RPMI8226 (cell line): ENCODE measurements at regions not wholly inside any gene's neighbourhood (a gene's known extent, or its start where the extent isn't known, plus 50 kb on each side); places are given as distances from the start of the nearest gene placed in this dataset.
A peak's percentile ranks its signal among the peaks of the same experiment; 100 is the strongest.

Experiments used
- DNase-seq: peaks from one replicate; pipeline ENCODE4 v3.0.0-alpha.2; 2015

DNA sequence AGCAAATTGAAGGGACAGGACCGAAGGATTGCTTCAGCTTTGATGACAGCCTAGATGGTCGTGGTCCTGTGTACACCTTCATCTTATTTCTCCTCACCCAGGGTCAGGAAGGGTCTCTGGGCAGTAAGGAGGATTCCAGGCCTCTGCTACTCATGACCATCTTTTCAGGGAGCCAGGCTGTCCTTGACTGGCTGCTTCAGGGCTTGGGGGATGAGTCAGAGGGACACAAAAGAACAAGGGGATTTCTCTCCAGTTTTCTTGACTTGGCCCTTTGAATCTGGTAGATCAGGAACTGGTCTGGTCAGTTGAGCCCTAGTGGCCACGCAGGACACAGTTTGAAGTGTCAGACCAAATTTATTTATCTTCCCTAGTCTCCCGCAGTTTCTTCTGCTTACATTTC, 402.1 kb upstream of the CHD6 start:
- no peak for DNase-seq

DNA sequence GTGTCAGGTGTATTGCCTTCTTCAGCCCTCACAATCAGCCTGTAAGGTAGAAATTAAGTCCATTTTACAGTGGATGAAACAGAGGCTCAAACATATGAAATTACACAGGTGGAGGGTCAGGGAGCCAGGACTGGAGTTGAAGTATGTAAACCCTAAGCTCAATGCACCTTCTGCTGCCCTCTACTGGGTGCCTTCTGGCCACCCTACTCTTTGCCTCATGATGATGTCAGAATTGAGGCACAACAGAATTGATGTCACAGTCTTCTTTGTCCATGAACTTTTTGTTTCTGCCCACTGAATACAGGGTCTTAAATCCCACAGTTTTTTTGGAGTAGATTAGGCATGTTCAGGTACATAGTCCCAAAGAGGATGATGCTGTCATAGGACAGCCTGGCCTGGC, 400.8 kb upstream of the CHD6 start:
- DNase-seq: peak; percentile 13

DNA sequence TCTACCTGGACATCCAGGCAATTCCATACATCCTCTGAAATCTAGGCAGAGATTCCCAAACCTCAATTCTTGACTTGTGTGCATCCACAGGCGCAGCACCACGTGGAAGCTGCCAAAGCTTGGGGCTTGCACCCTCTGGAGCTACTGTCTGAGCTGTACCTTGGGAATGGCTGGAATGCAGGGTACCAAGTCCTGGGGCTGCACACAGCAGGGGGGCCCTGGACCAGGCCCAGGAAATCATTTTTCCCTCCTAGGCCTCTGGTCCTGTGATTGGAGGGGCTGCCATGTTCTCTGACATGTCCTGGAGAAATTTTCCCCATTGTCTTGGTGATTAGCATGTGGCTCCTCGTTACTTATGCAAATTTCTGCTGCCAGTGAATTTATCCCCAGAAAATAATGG, 391.9 kb upstream of the CHD6 start:
- no peak for DNase-seq

DNA sequence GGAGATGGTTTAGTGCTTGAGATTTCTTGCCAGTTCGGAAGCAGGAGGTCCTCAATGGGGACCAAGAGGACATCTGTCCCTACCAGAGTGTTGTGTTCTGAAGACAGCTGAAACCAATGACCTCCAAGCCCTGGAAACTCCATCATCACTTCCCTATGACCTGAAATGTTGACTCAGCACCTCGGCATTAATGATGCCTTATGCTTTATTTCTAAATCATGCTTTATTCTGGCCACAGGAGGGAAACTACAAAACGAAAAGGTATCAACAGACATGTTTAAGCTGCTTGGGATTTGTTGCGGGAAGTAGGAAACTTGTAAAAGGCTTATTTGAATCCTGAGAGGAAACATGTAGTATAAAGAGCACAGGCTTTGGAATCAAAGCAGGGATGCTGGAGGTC, 389.1 kb upstream of the CHD6 start:
- no peak for DNase-seq

DNA sequence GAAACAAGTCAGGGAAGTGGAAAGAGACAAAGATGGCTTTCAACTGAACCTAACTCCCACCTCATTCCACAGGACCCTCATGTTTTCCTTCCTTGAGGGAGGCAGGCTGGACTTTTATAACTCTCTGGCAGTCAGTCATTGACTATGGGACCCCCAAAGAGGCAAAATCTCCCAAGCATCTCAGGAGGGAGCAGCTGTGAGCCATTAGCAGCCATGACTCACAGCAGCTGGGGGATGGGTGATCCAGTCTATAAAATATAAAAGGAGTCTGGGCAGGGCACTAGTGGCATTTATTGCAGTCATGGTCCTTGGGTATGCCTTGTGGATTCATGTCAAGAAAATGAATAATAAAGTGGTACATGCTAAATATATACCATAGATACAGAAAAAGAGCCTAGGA, 387.0 kb upstream of the CHD6 start:
- no peak for DNase-seq

DNA sequence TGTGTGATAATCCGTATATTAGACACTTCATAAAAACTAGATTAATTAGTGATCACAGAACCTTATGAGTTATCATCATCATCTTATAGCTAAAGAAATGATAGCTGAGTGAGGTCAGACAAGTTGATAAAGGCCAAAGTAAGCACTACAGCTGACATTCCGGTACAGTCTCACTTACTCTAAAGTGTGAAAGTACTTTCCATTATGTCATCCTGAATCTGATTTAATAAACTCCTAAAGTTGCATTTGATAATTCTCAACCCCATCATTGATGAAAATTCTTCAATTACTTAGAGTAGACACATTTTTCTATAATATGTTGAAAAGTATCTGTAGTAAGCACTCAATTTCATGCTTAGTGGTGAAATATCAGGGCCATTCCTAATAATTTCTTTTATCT, 385.2 kb upstream of the CHD6 start:
- no peak for DNase-seq

DNA sequence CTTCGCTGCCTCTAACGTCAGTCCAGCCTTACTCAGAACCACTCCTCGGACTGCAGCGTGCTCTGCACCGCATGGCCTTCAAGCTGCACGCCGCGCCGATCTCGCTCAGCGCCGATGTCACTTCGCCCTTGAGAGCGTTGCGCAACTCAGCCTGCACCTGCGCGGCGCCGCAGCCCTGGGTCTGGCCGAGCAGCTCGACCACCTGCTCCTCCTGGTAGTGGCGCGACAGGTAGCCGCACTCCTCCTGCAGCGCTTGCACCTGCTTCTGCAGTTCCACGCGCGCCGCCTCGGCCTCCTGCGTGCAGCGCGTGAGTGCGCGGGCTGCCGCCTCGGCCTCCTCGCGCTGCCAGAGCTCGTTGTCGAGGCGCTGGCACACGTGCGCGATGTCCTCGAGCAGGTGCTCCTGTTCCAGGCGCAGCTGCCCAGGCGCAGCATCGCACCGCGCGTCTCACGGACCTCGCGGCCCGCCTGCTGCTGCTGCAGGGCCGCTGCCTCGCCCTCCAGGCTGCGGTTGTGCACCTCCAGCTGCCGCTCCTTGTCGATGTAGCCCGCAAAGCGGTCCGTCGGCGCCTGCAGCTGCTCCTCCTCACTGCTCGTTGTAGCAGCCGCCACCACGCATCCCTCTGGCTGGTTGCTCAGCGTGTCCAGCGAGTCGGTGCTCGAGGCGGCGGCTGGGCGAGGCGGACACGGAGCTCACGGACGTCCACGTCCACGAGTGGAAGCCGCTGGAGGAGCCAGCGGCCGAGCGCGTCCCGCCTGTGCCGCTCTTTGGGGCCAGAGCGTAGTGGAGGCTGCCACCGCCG, 380.6 kb upstream of the CHD6 start:
- no peak for DNase-seq

DNA sequence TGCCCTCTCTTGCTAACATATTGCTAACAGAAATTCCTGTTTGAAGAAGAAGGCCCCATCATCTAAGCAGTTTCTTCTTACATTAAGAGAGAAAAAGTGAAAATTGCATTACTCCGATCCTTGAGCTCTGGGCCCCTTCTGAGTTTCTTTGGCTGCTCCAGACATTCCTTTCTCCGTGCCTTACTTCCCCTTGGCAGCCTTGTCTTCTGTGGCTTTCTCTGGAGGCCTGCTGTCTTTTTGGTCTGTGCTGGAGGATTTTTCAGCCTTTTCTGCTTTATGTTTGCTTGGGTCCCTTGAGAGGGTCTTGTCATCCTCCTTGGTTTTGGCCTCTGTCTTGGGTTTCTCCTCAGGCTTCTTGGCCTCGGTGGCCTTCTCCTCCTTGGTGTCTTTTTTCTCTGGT, 378.8 kb upstream of the CHD6 start:
- no peak for DNase-seq

DNA sequence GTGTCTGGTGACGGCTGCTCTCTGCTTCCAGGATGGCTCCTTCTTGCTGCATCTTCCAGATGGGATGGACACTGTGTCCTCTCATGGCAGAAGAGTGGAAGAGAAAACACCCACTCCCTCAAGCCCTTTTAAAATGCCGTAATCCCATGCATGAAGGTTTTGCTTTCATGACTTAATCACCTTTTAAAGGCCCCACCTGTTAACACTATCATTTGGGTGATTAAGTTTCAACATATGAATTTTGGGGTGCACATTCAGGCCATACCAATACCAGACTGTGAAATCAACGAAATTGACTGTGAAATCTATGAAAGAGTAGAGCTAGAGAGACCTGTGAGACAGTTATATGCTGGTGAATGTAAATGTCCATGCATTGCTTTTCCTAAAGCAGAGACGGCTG, 374.3 kb upstream of the CHD6 start:
- DNase-seq: no peak

DNA sequence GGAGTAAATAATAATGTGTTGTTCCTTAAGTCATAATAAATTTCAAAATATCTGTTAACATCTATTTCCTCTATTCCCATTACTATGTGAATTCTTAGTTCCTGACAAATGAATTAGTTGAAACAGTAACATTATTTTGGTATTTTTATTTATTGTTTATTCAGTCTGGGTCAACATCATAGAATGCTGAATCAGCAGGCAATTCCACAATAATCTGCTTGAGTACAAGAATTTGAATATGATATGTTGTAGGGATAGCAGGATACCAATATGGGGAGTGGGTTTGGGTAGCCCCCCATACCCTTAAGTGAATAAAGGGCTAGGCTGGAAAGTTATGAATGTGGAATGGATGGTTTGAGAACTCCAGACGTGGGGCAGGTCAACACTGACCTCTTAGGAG, 373.2 kb upstream of the CHD6 start:
- no peak for DNase-seq

DNA sequence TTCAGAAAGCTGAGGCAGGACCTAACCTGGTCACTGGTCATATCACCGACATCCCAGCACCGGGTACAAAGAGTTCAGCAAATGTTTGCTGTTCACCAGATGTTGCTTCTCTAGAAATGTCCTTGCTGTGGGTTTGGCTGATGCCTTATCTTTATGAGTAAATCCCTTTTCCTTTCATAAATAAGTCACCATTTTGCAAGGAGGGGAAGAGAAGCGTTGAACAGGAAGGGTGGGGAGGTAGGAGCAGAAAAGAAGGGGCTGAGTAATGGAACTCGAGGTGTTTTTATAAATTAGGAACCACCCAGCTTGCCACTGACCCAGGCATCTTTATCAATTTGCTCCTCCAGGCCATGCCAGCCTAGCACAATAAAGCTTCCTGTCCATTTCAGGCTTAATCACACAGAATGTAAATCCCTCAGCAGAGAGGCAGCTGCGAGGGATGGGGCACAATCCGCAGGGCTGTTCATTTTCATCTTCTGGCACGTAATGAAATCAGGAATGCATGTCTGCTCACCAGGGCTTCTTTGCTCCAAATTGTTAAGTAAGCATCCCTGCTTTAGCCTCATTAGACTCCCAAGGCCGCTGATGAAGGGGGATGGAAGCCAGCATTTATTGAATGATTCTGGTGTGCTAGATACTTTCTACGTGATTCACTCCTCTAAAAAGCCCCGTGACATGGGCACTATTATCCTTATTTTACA, 371.9 kb upstream of the CHD6 start:
- DNase-seq: no peak

DNA sequence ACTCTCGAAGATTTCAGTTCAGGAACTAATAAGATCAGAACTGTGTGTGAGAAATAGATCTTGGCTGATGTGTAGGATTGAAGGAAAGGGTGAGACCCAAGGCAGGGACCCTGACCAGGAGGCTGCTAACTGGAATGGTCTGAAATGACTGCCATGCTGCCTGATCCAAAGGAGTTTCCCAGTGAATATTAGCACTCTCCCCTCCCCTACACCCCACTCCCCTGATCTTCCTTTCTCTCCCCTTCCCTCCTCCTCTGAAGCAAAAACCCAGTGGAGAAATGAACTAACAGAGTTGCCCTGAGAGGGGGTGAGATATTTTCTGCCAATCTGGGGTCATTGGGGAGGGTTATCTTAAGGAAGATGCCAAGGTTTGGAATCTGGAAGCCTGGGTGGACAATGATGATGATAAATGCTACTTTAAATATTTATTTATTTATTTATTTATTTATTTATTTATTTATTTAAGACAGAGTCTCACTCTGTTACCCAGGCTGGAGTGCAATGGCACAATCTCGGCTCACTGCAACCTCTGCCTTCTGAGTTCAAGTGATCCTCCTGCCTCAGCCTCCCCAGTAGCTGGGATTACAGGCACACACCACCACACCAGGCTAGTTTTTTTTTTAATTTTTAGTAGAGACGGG, 371.0 kb upstream of the CHD6 start:
- DNase-seq: no peak

DNA sequence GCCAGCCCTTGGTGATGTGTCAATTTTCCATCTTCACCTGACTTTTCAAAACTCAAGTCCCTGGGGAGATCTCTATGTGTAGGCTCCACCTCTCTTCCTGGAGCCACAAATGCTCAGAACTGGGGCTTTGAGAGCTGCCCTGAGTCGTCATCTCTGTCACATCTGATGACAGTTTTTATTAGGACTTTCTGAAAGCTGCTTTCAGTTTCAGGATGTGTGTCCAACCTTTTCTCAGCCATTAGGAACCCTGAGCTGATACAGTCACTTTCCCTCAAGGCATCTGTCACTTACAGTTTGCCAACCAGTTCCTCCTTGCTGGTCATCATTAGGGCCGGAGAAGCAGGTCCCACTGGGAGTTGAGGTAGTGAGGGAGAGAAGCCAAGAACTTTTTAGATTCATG, 365.9 kb upstream of the CHD6 start:
- DNase-seq: no peak

DNA sequence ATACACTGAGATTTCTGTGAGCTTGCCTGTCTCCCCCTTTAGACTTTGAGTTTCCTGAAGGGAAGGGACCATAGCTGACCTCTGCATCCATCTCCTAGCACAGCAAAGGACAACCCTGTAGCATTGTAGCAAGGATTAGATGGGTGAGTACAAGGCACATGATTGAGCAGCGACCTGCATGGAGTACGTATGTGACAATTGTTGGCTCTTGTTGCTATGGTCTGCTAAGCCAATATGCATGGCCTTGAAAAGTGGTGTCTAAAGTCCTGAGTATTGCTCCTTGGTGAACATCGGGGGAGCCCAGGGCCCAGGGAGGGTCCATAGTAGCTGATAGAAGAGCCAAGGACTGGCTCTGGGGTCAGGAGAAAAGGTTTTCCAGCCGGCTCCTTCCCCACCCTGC, 365.0 kb upstream of the CHD6 start:
- DNase-seq: no peak

DNA sequence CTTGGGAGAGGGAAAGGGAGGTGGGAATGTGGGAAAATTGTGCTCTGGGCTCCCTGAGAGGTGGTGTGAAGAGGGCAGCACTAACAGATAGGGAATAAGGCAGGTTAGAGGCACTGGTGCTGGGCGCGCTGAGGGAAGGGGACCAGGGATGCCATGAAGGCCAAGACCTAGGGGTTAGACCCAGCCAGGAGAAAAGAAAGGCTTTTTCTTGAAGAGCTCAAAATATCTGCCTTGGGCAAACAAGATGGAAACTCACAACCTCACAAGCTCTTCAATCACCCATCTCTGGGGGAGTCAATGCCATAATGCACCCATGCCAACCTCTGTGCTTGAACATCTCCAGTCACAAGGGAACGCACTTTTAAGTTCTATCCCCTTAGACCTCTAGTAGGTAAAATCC, 363.6 kb upstream of the CHD6 start:
- no peak for DNase-seq

DNA sequence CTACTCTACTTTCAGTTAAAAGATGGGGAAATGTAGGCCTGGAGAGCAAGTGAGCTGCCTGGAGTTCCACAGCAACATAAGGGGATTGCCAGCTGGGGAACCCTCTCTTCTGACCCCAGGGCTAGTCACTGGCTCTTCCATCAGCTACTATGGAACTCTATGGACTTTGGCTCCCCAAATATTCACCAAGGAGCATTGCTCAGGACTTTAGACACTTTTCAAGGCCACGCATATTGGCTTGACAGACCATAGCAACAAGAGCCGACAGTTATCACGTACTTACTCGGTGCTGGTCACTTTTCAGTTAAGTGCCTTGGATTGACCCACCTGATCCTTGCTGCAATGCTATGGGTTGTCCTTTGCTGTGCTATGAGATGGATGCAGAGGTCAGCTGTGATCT, 360.7 kb upstream of the CHD6 start:
- no peak for DNase-seq

DNA sequence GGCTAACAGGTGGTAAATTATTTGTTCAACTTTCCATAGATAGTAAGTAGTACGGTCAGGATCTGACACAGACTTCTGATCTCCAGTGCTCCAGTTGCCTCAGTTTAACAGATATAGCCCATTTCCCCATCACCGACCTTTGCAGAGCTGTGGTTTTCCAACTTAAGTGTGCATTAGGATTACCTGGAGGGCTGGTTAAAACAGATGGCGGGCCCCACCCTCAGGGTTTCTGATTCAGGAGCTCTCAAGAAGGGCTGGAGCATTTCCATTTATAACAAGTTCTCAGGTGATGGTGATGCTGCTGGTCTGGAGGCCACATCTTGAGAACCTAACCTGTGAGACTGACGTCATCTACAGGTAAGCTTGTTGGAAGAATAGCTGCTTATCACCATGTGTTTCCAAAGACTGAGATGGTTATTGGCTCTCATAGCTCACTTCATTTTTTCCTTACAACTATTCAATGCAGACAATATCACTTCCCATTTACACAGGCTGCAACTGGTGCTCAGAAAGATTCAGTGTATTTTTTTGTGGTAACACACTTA, 360.1 kb upstream of the CHD6 start:
- no peak for DNase-seq

DNA sequence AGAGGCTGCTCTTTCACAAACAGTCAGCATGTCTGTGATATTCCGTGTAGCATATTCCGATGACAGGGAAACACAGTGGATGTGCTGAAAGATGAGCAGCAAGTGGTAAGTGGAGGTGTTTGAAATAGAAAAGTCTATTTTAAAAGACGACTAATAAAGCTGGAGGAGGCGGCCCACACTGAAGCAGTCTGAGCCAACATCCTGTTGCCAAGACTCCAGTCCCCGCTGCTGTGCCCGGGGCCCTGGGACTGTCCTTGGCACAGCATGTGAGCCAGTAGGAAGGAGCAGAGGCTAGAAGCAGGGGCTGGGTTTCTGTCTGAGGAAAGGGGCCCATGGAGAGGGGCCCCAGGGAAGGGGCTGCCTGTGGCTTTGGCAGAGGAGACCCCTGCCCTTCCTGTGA, 351.5 kb upstream of the CHD6 start:
- no peak for DNase-seq

DNA sequence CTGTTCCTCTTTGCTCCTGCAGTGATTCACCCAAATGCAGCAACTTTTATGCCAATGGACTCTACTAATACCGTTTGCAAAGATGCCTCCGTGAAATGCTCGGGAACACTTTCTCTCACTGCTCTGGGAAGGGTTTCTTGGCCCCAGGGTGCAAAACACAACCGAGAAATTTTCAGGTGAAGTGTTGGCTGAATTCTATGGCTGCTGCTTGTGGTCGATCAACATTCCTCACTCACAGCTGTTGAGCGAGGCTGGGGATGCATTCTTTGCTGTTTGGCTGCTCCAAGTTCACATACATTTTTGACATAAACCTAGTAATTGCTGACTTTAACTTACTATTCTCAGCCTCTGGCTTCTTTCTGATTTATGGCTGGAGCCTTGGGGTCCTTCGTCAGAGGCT, 342.0 kb upstream of the CHD6 start:
- no peak for DNase-seq

DNA sequence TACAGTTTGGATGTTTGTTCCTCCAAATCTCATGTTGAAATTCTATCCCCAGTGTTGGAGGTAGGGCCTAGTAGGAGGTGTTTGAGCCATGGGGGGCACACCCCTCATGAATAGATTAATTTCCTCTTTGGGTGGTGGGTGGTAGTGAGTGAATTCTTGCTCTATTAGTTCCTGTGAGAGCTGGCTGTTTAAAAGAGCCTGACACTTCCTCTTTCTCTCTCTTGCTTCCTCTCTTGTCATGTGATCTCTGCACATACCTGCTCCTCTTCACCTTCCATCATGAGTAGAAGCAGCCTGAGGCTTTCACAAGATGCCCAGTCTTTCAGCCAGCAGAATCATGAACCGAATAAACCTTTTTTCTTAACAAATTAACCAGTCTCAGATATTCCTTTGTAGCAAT, 340.2 kb upstream of the CHD6 start:
- DNase-seq: no peak

DNA sequence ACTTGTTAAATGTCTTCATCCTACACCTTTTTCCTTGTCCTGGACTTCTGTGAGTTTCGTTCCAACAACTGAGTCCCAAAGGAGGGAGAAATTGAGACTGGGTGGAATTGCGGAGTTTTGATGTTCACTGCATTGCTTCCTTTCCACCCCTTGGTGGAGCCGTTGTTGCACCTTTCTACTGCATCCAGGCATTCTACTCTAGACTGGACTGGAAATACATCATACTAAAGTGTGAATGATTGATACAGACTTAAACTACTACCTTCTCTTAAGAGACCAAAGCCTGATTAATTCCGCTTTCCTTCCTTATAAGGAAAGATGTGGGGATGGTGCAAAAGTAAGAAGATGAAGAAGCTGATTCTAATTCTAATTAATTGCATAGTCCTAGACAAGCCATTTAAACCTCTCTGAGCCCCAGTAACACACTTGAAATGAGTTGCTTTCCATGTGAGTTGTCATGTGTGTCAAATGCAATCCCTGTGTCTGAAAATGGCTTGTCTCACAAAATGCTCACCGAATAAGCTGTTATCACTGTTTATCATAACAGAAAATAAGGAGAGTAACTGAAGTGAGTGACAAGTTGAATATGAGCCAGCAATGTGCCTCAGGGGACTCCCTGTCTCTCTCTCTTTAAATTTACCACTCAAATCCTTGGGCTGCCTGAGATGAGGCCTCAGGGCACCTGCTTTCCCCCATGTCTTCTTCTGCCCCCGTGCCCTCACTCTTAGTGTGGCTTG, 338.3 kb upstream of the CHD6 start:
- peak; percentile 37 for DNase-seq

DNA sequence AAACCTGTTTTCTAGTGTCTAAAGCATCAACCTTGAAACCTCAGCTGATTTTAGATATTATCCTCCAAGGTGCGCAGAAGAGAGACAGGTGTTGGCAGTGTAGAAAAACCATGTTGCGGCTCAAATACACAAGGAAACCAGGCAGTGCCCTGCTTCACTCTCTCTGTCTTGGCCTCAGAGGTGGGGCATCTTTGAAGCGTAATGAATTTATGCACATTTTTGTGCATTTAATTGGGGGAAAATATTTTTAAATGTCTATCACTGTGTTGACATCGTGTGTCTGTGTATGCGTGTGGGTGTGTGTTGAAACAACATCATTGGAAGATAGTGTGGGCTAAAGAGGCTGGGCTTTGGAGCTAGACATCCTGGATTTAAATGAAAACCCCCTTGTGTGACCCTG, 334.0 kb upstream of the CHD6 start:
- no peak for DNase-seq

DNA sequence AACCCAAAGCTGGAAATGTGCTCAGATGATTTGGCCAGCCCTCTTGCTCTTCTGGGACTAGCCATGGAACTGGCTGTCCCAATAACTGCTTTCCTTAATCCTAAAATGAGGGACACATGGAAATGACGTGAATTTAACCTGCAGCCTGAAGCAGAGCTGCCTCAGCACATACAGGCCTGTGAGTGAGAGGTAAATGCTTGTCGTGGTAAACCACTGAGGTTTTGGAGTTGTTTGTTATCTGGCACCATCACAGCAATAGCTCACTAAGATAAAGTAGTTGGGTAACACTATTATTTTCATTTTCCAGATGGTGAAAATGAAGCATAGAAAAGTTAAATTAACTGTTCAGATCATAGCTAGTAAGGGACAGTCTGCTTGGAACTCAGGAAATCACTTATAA, 333.4 kb upstream of the CHD6 start:
- no peak for DNase-seq
